ENCODE measurements at regions not wholly inside any gene's neighbourhood (a gene's known extent, or its start where the extent isn't known, plus 50 kb on each side); places are given as distances from the start of the nearest gene placed in this dataset.

GRCh38 chr18:45374878-45375630 lies 240.2 kb upstream of the SLC14A2 start:
- CTCF ChIA-PET: interaction anchor here (1.6 kb wide), 1 partner anchor 10 kb away, joined by 4 read pairs; no protein-coding TSS in a partner anchor
- POLR2A ChIA-PET: no interaction called here

More at GRCh38 chr18:45374878-45375630, 240.2 kb upstream of the SLC14A2 start:
- intact Hi-C loops (cut with micrococcal nuclease): no loop called here
- 88% methylated on average over 4 of the region's 6 CpGs for WGBS (ENCODE audit: insufficient coverage)
- H2AFZ ChIP-seq (ENCODE audit: insufficient read depth, low read depth, low read length, poor library complexity, severe bottlenecking): no peak overlapping the region
- Mint-ChIP-seq H3K9me3 (ENCODE audit: insufficient read depth) (no peaks in the 10 kb centered on the region), H3K4me3 (no peak overlapping the region), H3K4me1 (peaks cover 23% of the 10 kb centered on the region), H3K27ac (no peak overlapping the region), H3K27me3 (peaks cover 9% of the 10 kb centered on the region)
- H3K4me1 ChIP-seq (ENCODE audit: control insufficient read depth in 2 of 2, insufficient read depth in 2 of 2, low read length in 2 of 2): peaks cover 16 to 19% of the 10 kb centered on the region in 2 donors
- H3K4me2 ChIP-seq (replicated peaks; ENCODE audit: low read depth, low read length, poor library complexity, severe bottlenecking): no peak overlapping the region
- no peak overlapping the region for H3K9ac ChIP-seq (ENCODE audit: low read length)
- H3K36me3 ChIP-seq (replicated peaks in 1 of 2; ENCODE audit: control extremely low read depth in 1 of 2, control insufficient read depth in 1 of 2, extremely low read depth in 1 of 2, insufficient read depth in 2 of 2, low read length in 1 of 2): no peaks in the 10 kb centered on the region
- H3K4me3 ChIP-seq (ENCODE audit: control extremely low read depth in 1 of 5, extremely low read depth in 1 of 5, insufficient read depth in 1 of 5, low read depth in 2 of 5, low read length in 4 of 5): no peak overlapping the region
- no peak for ATAC-seq (ENCODE audit: low read depth)
- no peaks in the 10 kb centered on the region for H3K9me3 ChIP-seq (ENCODE audit: control extremely low read depth in 1 of 3, control insufficient read depth in 2 of 3, insufficient read depth in 1 of 3, low read length in 2 of 3)
- TF ChIP-seq CTCF (IDR thresholded peaks at IDR 0.05) (no peak), EZH2 (IDR thresholded peaks at IDR 0.05; ENCODE audit: borderline replicate concordance, insufficient read depth, low read depth, low read length, poor library complexity, severe bottlenecking) (no peak)
- H4K20me1 ChIP-seq (ENCODE audit: control insufficient read depth, insufficient read depth, low read length, poor library complexity, severe bottlenecking): no peaks in the 10 kb centered on the region
- DNase-seq: no peak
- H3K27me3 ChIP-seq (replicated peaks in 1 of 4; ENCODE audit: control extremely low read depth in 1 of 4, control insufficient read depth in 3 of 4, insufficient read depth in 4 of 4, low read length in 3 of 4): no peaks in the 10 kb centered on the region
- no peak overlapping the region for H3K27ac ChIP-seq (ENCODE audit: low read length in 2 of 2)
- no peaks in the 10 kb centered on the region for H3K79me2 ChIP-seq (ENCODE audit: control insufficient read depth, insufficient read depth, low read length)
